ENCODE measurements at regions not wholly inside any gene's neighbourhood (a gene's known extent, or its start where the extent isn't known, plus 50 kb on each side); places are given as distances from the start of the nearest gene placed in this dataset.

- DNase-seq, result no peak
- Histone ChIP-seq H3K4me3 (ENCODE audit: insufficient read depth, low read depth, low read length) (no peak overlapping the region), H3K27me3 (ENCODE audit: control insufficient read depth, insufficient read depth, low read length) (no peaks in the 10 kb centered on the region), H3K36me3 (replicated peaks; ENCODE audit: control insufficient read depth, insufficient read depth, low read length) (no peaks in the 10 kb centered on the region)
These were observed 168.6 kb upstream of the KCNK2 start for GRCh38 chr1:214913966-214914365.

GRCh38 chr1:214917081-214917635 lies 165.4 kb upstream of the KCNK2 start:
- Histone ChIP-seq H3K27me3 (ENCODE audit: control insufficient read depth, insufficient read depth, low read length) (no peaks in the 10 kb centered on the region), H3K36me3 (replicated peaks; ENCODE audit: control insufficient read depth, insufficient read depth, low read length) (no peaks in the 10 kb centered on the region), H3K4me3 (ENCODE audit: insufficient read depth, low read depth, low read length) (no peak overlapping the region)
- DNase-seq, result peak; percentile 16

GRCh38 chr1:214918745-214919144 lies 163.8 kb upstream of the KCNK2 start:
- DNase-seq, result no peak
- no peaks in the 10 kb centered on the region for H3K36me3 ChIP-seq (replicated peaks; ENCODE audit: control insufficient read depth, insufficient read depth, low read length)
- H3K4me3 ChIP-seq (ENCODE audit: insufficient read depth, low read depth, low read length), result no peak overlapping the region
- no peaks in the 10 kb centered on the region for H3K27me3 ChIP-seq (ENCODE audit: control insufficient read depth, insufficient read depth, low read length)

- no peak for DNase-seq
- Histone ChIP-seq H3K36me3 (replicated peaks; ENCODE audit: control insufficient read depth, insufficient read depth, low read length) (no peaks in the 10 kb centered on the region), H3K27me3 (ENCODE audit: control insufficient read depth, insufficient read depth, low read length) (no peaks in the 10 kb centered on the region), H3K4me3 (ENCODE audit: insufficient read depth, low read depth, low read length) (no peak overlapping the region)
These were observed 162.2 kb upstream of the KCNK2 start for GRCh38 chr1:214920337-214920736.

- no peak for DNase-seq
- Histone ChIP-seq H3K27me3 (ENCODE audit: control insufficient read depth, insufficient read depth, low read length) (no peaks in the 10 kb centered on the region), H3K4me3 (ENCODE audit: insufficient read depth, low read depth, low read length) (no peak overlapping the region), H3K36me3 (replicated peaks; ENCODE audit: control insufficient read depth, insufficient read depth, low read length) (no peaks in the 10 kb centered on the region)
These were observed 159.1 kb upstream of the KCNK2 start for GRCh38 chr1:214923278-214923915.

- Histone ChIP-seq H3K4me3 (ENCODE audit: insufficient read depth, low read depth, low read length) (no peak overlapping the region), H3K27me3 (ENCODE audit: control insufficient read depth, insufficient read depth, low read length) (no peaks in the 10 kb centered on the region), H3K36me3 (replicated peaks; ENCODE audit: control insufficient read depth, insufficient read depth, low read length) (no peaks in the 10 kb centered on the region)
- DNase-seq, result no peak
These were observed 154.7 kb upstream of the KCNK2 start for GRCh38 chr1:214927796-214928195.

GRCh38 chr1:214928574-214928973 lies 154.0 kb upstream of the KCNK2 start:
- Histone ChIP-seq H3K36me3 (replicated peaks; ENCODE audit: control insufficient read depth, insufficient read depth, low read length) (no peaks in the 10 kb centered on the region), H3K4me3 (ENCODE audit: insufficient read depth, low read depth, low read length) (no peak overlapping the region), H3K27me3 (ENCODE audit: control insufficient read depth, insufficient read depth, low read length) (no peaks in the 10 kb centered on the region)
- DNase-seq, result no peak

- Histone ChIP-seq H3K4me3 (ENCODE audit: insufficient read depth, low read depth, low read length) (no peak overlapping the region), H3K36me3 (replicated peaks; ENCODE audit: control insufficient read depth, insufficient read depth, low read length) (no peaks in the 10 kb centered on the region), H3K27me3 (ENCODE audit: control insufficient read depth, insufficient read depth, low read length) (no peaks in the 10 kb centered on the region)
- no peak for DNase-seq
These were observed 149.2 kb upstream of the KCNK2 start for GRCh38 chr1:214933375-214933774.

GRCh38 chr1:214934045-214934444 lies 148.5 kb upstream of the KCNK2 start:
- H3K4me3 ChIP-seq (ENCODE audit: insufficient read depth, low read depth, low read length), result no peak overlapping the region
- H3K27me3 ChIP-seq (ENCODE audit: control insufficient read depth, insufficient read depth, low read length), result no peaks in the 10 kb centered on the region
- no peak for DNase-seq
- no peaks in the 10 kb centered on the region for H3K36me3 ChIP-seq (replicated peaks; ENCODE audit: control insufficient read depth, insufficient read depth, low read length)

- Histone ChIP-seq H3K36me3 (replicated peaks; ENCODE audit: control insufficient read depth, insufficient read depth, low read length) (no peaks in the 10 kb centered on the region), H3K4me3 (ENCODE audit: insufficient read depth, low read depth, low read length) (no peak overlapping the region), H3K27me3 (ENCODE audit: control insufficient read depth, insufficient read depth, low read length) (no peaks in the 10 kb centered on the region)
- no peak for DNase-seq
These were observed 147.3 kb upstream of the KCNK2 start for GRCh38 chr1:214935258-214935657.

- Histone ChIP-seq H3K4me3 (ENCODE audit: insufficient read depth, low read depth, low read length) (no peak overlapping the region), H3K36me3 (replicated peaks; ENCODE audit: control insufficient read depth, insufficient read depth, low read length) (no peaks in the 10 kb centered on the region), H3K27me3 (ENCODE audit: control insufficient read depth, insufficient read depth, low read length) (no peaks in the 10 kb centered on the region)
- no peak for DNase-seq
These were observed 143.4 kb upstream of the KCNK2 start for GRCh38 chr1:214939180-214939579.

GRCh38 chr1:214941061-214941460 lies 141.5 kb upstream of the KCNK2 start:
- no peaks in the 10 kb centered on the region for H3K27me3 ChIP-seq (ENCODE audit: control insufficient read depth, insufficient read depth, low read length)
- DNase-seq, result no peak
- no peaks in the 10 kb centered on the region for H3K36me3 ChIP-seq (replicated peaks; ENCODE audit: control insufficient read depth, insufficient read depth, low read length)
- no peak overlapping the region for H3K4me3 ChIP-seq (ENCODE audit: insufficient read depth, low read depth, low read length)

- H3K4me3 ChIP-seq (ENCODE audit: insufficient read depth, low read depth, low read length), result no peak overlapping the region
- H3K36me3 ChIP-seq (replicated peaks; ENCODE audit: control insufficient read depth, insufficient read depth, low read length), result no peaks in the 10 kb centered on the region
- DNase-seq, result no peak
- H3K27me3 ChIP-seq (ENCODE audit: control insufficient read depth, insufficient read depth, low read length), result no peaks in the 10 kb centered on the region
These were observed 139.5 kb upstream of the KCNK2 start for GRCh38 chr1:214943054-214943453.

- Histone ChIP-seq H3K27me3 (ENCODE audit: control insufficient read depth, insufficient read depth, low read length) (no peaks in the 10 kb centered on the region), H3K4me3 (ENCODE audit: insufficient read depth, low read depth, low read length) (no peak overlapping the region), H3K36me3 (replicated peaks; ENCODE audit: control insufficient read depth, insufficient read depth, low read length) (no peaks in the 10 kb centered on the region)
- no peak for DNase-seq
These were observed 135.9 kb upstream of the KCNK2 start for GRCh38 chr1:214946615-214947014.

GRCh38 chr1:214952648-214953047 lies 129.9 kb upstream of the KCNK2 start:
- peak; percentile 17 for DNase-seq
- Histone ChIP-seq H3K27me3 (ENCODE audit: control insufficient read depth, insufficient read depth, low read length) (no peaks in the 10 kb centered on the region), H3K36me3 (replicated peaks; ENCODE audit: control insufficient read depth, insufficient read depth, low read length) (no peaks in the 10 kb centered on the region), H3K4me3 (ENCODE audit: insufficient read depth, low read depth, low read length) (no peak overlapping the region)

Measured in H7 (cell line).